Body of pancreas (tissue), 4 donors: ENCODE measurements at regions not wholly inside any gene's neighbourhood (a gene's known extent, or its start where the extent isn't known, plus 50 kb on each side); places are given as distances from the start of the nearest gene placed in this dataset.

Experiments used
- ATAC-seq: fragments of 150-250 bp; one replicate; pipeline ENCODE4 v1.9.1; 2016
- DNase-seq, 4 donors: peaks; one replicate each; pipeline ENCODE4 v3.0.0-alpha.2; 2019
- H3K27ac ChIP-seq, 4 donors: fragments of 200-600 bp; sonication (generic); 1 replicate in 3 of 4; 2 replicates in 1 of 4; pipeline versions ENCODE4 v1.5.1 to v1.6.1; 2016 to 2019; ENCODE audit warnings: mild to moderate bottlenecking in 1 of 4, mixed read lengths in 1 of 4, moderate library complexity in 1 of 4
- H3K27me3 ChIP-seq, 2 donors: fragments of 200-600 bp; sonication (generic); one replicate each; pipeline ENCODE4 v1.6.0; 2016; ENCODE audit warnings: mild to moderate bottlenecking in 1 of 2
- H3K36me3 ChIP-seq, 2 donors: fragments of 200-600 bp; sonication (generic); replicated peaks in 1 of 2; 2 replicates each; pipeline ENCODE4 v1.5.1; 2016; ENCODE audit warnings: low read depth in 2 of 2; ENCODE audit not compliant: insufficient read depth in 1 of 2
- H3K4me1 ChIP-seq: fragments of 200-600 bp; sonication (generic); one replicate; pipeline ENCODE4 v1.6.0; 2016
- H3K4me3 ChIP-seq, 2 donors: fragments of 200-600 bp; sonication (generic); 1 replicate in 1 of 2; 2 replicates in 1 of 2; pipeline ENCODE4 v1.5.1; 2016 to 2019
- H3K9me3 ChIP-seq, 3 donors: fragments of 200-600 bp; sonication (generic); 1 replicate in 2 of 3; 2 replicates in 1 of 3; pipeline ENCODE4 v1.5.1; 2016
- CTCF ChIP-seq, 7 experiments: fragments of 450-650 bp in 4 of 7; fragments of 200-600 bp in 3 of 7; sonication (generic) in 3 of 7; IDR thresholded peaks; one replicate each; pipeline ENCODE4 v1.5.1; 2016 to 2019; ENCODE audit warnings: antibody characterized with exemption in 7 of 7
- POLR2A ChIP-seq, 3 donors: fragments of 450-650 bp; IDR thresholded peaks; one replicate each; pipeline ENCODE4 v1.6.1; 2016; ENCODE audit warnings: antibody characterized with exemption in 3 of 3, mild to moderate bottlenecking in 2 of 3
- WGBS, 2 donors: methylation state at CpG; one replicate each; pipeline ENCODE4 v1.1.5; 2017; 5-methylcytosine and 5-hydroxymethylcytosine counted together
- intact Hi-C: fragments of 100-400 bp; cut with DNase I; formaldehyde crosslinking; loops from one replicate; pipeline ENCODE4 v1.15.1; 2023

GRCh38 chr9:82117026-82117811 is 128.6 kb downstream of the SPATA31D1 start:
- DNase-seq, result peak in 2 of 4 donors; percentile 5 to 7
- H3K27ac ChIP-seq, result no peak overlapping the region
- no peaks in the 10 kb centered on the region for H3K4me1 ChIP-seq
- H3K27me3 ChIP-seq, result no peaks in the 10 kb centered on the region
- no peaks in the 10 kb centered on the region for H3K36me3 ChIP-seq
- no peaks in the 10 kb centered on the region for H3K9me3 ChIP-seq
- 28 to 37% methylated on average over 7 of the region's 7 CpGs for WGBS, 2 donors
- ATAC-seq, result no peak
- intact Hi-C loops, result no loop called here
- no peak overlapping the region for H3K4me3 ChIP-seq
- TF ChIP-seq POLR2A (IDR thresholded peaks at IDR 0.05) (no peak), CTCF (IDR thresholded peaks at IDR 0.05) (no peak)

- ATAC-seq, result no peak
- TF ChIP-seq CTCF (IDR thresholded peaks at IDR 0.05) (no peak), POLR2A (IDR thresholded peaks at IDR 0.05) (no peak)
- no peaks in the 10 kb centered on the region for H3K36me3 ChIP-seq
- DNase-seq, result no peak
- H3K27ac ChIP-seq, result no peak overlapping the region
- no peaks in the 10 kb centered on the region for H3K9me3 ChIP-seq
- H3K4me1 ChIP-seq, result no peaks in the 10 kb centered on the region
- no peak overlapping the region for H3K4me3 ChIP-seq
- intact Hi-C loops, result no loop called here
- no peaks in the 10 kb centered on the region for H3K27me3 ChIP-seq
Observed at GRCh38 chr9:82122731-82123130, 134.2 kb downstream of the SPATA31D1 start.

- Histone ChIP-seq H3K4me1 (no peaks in the 10 kb centered on the region), H3K27ac (no peak overlapping the region), H3K27me3 (no peaks in the 10 kb centered on the region), H3K36me3 (no peaks in the 10 kb centered on the region), H3K4me3 (no peak overlapping the region), H3K9me3 (no peaks in the 10 kb centered on the region)
- WGBS, 2 donors, result 90 to 98% methylated on average over 3 of the region's 3 CpGs
- TF ChIP-seq POLR2A (IDR thresholded peaks at IDR 0.05), result no peak
- DNase-seq (no peak), ATAC-seq (no peak)
- intact Hi-C loops, result no loop called here
Observed at GRCh38 chr9:82124090-82124489, 135.5 kb downstream of the SPATA31D1 start.

GRCh38 chr9:82126256-82126655 is 137.7 kb downstream of the SPATA31D1 start:
- H3K36me3 ChIP-seq, result no peaks in the 10 kb centered on the region
- H3K4me3 ChIP-seq, result no peak overlapping the region
- H3K27me3 ChIP-seq, result no peaks in the 10 kb centered on the region
- ATAC-seq (no peak), DNase-seq (no peak)
- no peaks in the 10 kb centered on the region for H3K4me1 ChIP-seq
- TF ChIP-seq POLR2A (IDR thresholded peaks at IDR 0.05), result no peak
- no peak for TF ChIP-seq CTCF (IDR thresholded peaks at IDR 0.05)
- intact Hi-C loops, result no loop called here
- no peaks in the 10 kb centered on the region for H3K9me3 ChIP-seq
- 47 to 58% methylated on average over 3 of the region's 3 CpGs for WGBS, 2 donors
- H3K27ac ChIP-seq, result no peak overlapping the region

GRCh38 chr9:82127465-82127864 is 138.9 kb downstream of the SPATA31D1 start:
- DNase-seq, result no peak
- 52 to 69% methylated on average over 2 of the region's 2 CpGs for WGBS, 2 donors

More at GRCh38 chr9:82127465-82127864, 138.9 kb downstream of the SPATA31D1 start:
- Histone ChIP-seq H3K4me3 (no peak overlapping the region), H3K27ac (no peak overlapping the region), H3K4me1 (no peaks in the 10 kb centered on the region), H3K27me3 (no peaks in the 10 kb centered on the region), H3K36me3 (no peaks in the 10 kb centered on the region), H3K9me3 (no peaks in the 10 kb centered on the region)
- TF ChIP-seq POLR2A (IDR thresholded peaks at IDR 0.05) (no peak), CTCF (IDR thresholded peaks at IDR 0.05) (no peak)
- intact Hi-C loops, result no loop called here
- ATAC-seq, result no peak
